Testis (tissue), 2 donors: ENCODE measurements at regions not wholly inside any gene's neighbourhood (a gene's known extent, or its start where the extent isn't known, plus 50 kb on each side); places are given as distances from the start of the nearest gene placed in this dataset.

ENCODE experiments used
- CTCF ChIP-seq, 3 experiments: fragments of 450-650 bp in 2 of 3; fragments of 200-600 bp in 1 of 3; sonication (generic) in 1 of 3; IDR thresholded peaks; one replicate each; pipeline ENCODE4 v1.5.1; 2016 to 2019; ENCODE audit warnings: antibody characterized with exemption in 3 of 3, mild to moderate bottlenecking in 2 of 3, moderate library complexity in 1 of 3
- POLR2A ChIP-seq: fragments of 450-650 bp; IDR thresholded peaks from one replicate; pipeline ENCODE4 v1.6.1; 2017; ENCODE audit warnings: antibody characterized with exemption, mild to moderate bottlenecking, moderate library complexity

GRCh38 chr4:123924536-123924935, 527.9 kb downstream of the SPRY1 start:
- TF ChIP-seq POLR2A (no peak), CTCF (IDR thresholded peaks at IDR 0.05) (no peak)
